Coronary artery (tissue), 2 donors: ENCODE measurements at regions not wholly inside any gene's neighbourhood (a gene's known extent, or its start where the extent isn't known, plus 50 kb on each side); places are given as distances from the start of the nearest gene placed in this dataset.

Experiments
- DNase-seq: peaks from one replicate; pipeline ENCODE4 v3.0.0-alpha.2; 2017; ENCODE audit warnings: low spot score
- H3K27ac ChIP-seq, 2 donors: fragments of 200-600 bp; sonication (generic); one replicate each; pipeline ENCODE4 v1.5.1; 2016 to 2019
- H3K4me3 ChIP-seq: fragments of 200-600 bp; sonication (generic); 2 replicates; pipeline ENCODE4 v1.5.1; 2016; ENCODE audit warnings: mild to moderate bottlenecking, moderate library complexity
- TF ChIP-seq, protein P1 (sequence below): fragments of 200-600 bp; sonication (generic); IDR thresholded peaks from one replicate; pipeline ENCODE4 v1.5.1; 2019; ENCODE audit warnings: antibody characterized with exemption

DNA sequence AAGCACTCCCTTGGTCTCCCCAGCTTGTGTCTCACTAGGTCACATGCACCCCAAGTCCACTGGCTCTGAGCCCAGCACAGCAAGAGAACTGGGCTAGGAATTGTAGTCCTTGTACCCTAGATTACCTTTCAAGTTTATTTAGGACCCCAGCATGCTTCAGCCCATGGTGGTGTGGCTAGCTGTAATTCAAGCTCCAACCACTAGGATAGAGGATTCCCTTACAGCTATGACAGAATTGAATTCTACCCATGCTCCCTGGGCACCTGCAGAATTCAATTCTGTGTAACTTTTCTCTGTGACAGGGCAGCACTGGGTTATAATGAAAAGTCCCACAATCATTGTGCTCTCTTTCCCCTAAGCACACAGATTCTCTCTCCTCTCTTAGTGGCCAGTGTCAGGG lies 253.8 kb upstream of the DMD start:
- Histone ChIP-seq H3K4me3 (no peak overlapping the region), H3K27ac (no peak overlapping the region)
- TF ChIP-seq, protein P1, sequence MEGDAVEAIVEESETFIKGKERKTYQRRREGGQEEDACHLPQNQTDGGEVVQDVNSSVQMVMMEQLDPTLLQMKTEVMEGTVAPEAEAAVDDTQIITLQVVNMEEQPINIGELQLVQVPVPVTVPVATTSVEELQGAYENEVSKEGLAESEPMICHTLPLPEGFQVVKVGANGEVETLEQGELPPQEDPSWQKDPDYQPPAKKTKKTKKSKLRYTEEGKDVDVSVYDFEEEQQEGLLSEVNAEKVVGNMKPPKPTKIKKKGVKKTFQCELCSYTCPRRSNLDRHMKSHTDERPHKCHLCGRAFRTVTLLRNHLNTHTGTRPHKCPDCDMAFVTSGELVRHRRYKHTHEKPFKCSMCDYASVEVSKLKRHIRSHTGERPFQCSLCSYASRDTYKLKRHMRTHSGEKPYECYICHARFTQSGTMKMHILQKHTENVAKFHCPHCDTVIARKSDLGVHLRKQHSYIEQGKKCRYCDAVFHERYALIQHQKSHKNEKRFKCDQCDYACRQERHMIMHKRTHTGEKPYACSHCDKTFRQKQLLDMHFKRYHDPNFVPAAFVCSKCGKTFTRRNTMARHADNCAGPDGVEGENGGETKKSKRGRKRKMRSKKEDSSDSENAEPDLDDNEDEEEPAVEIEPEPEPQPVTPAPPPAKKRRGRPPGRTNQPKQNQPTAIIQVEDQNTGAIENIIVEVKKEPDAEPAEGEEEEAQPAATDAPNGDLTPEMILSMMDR = no peak
- DNase-seq = no peak

DNA sequence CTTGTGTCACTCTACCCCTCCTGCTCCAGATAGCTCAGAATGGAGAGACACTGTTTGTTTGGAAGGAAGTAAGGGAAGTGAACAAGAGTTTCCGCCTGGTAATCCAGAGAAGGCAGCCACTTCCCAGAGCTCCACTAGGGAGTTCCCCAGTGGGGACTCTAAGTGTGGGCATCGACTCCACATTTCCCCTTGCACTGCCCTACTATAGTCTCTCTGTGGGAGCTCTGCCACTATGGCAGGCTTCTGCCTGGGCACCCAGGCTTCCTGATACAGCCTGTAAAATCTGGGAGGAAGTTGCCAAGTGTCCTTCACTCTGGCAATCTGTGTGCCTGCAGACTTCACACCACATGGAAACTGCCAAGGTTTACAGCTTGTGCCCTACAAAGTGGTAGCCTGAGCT lies 245.8 kb upstream of the DMD start:
- no peak for DNase-seq
- Histone ChIP-seq H3K4me3 (no peak overlapping the region), H3K27ac (no peak overlapping the region)
- TF ChIP-seq, protein P1 = no peak

DNA sequence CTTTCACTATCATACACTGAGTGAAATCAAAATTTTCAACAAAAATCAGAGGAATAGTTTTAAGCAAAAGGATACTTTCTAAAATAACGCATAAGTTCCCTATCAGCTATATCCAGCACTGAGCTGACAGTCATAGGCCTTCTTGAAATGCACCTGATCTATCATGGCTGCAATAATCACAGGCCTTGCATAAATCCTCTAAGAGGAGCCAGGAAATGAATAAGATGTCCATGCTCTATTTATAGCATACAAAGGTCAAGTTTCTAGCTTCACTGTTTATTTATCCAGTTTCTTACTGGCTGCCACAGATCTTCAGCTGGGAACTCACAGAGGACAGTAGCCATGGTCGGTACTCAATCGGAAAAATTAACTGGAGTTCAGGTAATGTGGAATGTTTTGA lies 235.9 kb upstream of the DMD start:
- H3K27ac ChIP-seq = no peak overlapping the region
- no peak for DNase-seq
- TF ChIP-seq, protein P1 = no peak

DNA sequence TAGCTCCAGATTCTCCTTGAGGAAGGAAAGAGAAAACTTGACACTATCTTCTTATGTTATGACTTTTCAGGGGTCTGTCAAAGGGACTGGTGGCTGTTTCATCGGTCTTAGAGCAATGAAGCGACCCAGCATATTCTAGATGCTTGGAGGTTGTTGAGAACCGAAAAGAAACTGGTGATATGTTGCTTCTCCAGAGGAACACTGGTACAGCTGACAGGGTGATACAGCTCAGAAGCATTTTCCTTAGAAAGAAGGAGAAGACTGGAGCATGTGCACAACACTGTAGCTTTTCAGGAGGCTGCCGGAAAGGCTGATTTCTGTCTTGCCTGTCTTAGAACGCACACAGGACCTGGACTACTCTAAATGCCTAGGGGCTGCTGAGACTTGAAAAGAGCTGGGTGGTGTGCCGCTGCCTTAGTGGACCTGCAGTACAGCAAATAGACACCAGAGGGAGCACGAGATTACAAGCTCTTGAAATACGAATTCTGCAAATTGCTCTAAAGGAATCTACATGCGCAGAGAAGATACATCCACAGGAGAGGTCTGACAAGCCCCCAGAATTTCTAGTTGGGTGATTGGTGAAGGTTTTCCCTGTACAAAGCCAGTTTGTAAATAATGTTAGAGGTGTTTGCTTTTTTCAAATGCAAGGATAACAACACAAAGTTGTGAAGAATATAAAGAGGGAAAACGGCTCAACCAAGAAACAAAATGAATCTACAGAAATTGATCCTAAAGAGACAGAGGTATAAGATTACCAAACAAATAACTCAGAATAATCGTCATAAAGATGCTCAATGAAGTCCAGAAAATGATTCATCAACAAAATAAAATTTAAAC lies 223.1 kb upstream of the DMD start:
- Histone ChIP-seq H3K27ac (no peak overlapping the region), H3K4me3 (no peak overlapping the region)
- DNase-seq = no peak
- TF ChIP-seq, protein P1 = peak; percentile 83

More for the DNA sequence above, 235.9 kb upstream of the DMD start:
- H3K4me3 ChIP-seq = no peak overlapping the region

DNA sequence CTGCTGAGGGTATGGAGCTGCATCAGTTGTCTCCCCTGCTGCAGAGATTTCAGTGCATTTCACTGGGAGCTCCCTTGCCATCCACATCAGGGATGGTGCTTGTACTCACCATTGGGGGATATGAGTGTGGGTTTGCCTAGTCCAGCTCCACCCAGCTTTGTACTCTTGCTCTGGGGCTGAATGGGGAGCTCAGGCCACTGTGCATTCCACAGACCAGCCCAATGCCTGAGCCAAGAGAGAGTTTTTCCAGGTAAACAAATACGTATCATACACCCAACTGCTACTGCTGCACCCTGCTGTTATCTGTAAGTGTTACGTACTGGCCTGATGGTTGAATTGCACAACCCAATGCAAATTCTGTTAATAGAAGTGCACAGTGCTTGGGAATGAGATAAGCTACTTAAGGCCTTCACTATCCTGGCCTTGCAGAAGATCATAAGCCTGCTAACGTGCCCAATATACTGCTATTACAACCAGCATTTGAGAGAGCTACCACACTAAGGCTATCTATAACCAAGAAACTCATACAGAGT lies 205.0 kb upstream of the DMD start:
- Histone ChIP-seq H3K4me3 (no peak overlapping the region), H3K27ac (no peak overlapping the region)
- TF ChIP-seq, protein P1 = no peak
- no peak for DNase-seq

DNA sequence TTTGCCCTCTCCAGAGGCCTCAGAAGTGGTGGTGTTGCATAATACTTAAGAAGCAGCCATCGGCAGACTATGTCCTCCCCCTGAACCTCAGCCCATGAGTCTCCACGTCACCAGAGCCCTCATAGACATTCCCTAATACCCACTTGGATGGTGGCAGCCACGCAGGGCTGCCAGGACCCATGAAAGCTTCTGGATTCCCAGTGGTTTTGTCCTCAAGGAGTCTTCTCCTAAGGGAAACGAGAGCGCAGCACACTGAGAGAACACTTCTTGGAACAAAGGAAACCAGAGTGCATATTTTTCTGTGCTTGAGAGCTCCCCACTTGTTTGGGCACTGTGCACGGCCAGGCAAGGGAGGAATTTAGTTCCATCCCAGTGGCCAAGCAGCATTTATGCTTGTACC lies 204.1 kb upstream of the DMD start:
- Histone ChIP-seq H3K4me3 (no peak overlapping the region), H3K27ac (no peak overlapping the region)
- no peak for DNase-seq
- TF ChIP-seq, protein P1 = no peak

DNA sequence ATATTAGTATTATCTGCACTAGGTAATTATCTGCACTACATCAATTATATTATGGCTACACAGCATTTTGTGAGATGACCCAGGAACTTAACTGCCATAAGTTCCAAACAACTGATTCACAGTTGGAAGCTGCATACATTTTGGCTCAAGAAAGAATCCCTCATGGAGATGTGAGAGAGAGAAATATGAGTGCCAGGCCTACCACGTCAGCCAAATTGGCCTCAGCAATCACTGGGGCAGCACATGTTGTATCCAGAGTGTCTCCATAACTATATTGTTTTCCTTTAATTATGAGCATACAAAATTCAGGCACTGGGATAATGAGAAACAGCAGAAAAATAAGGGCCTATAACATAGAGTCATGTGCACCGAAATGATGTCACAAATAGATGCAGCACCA lies 174.2 kb upstream of the DMD start:
- H3K4me3 ChIP-seq = no peak overlapping the region
- TF ChIP-seq, protein P1 = no peak
- DNase-seq = no peak

More for the DNA sequence above, 174.2 kb upstream of the DMD start:
- H3K27ac ChIP-seq = no peak overlapping the region
